ENCODE measurements at regions not wholly inside any gene's neighbourhood (a gene's known extent, or its start where the extent isn't known, plus 50 kb on each side); places are given as distances from the start of the nearest gene placed in this dataset.

- DNase-seq = peak; percentile 7
These were observed 164.8 kb downstream of the HAPSTR1 start for GRCh38 chr16:9256196-9256595.

GRCh38 chr16:9257843-9258242 is 166.4 kb downstream of the HAPSTR1 start:
- no peak for DNase-seq

- peak; percentile 8 for DNase-seq
These were observed 167.1 kb downstream of the HAPSTR1 start for GRCh38 chr16:9258423-9259051.

- no peak for DNase-seq
These were observed 168.6 kb downstream of the HAPSTR1 start for GRCh38 chr16:9259914-9260608.

- no peak for DNase-seq
These were observed 169.2 kb downstream of the HAPSTR1 start for GRCh38 chr16:9260666-9261065.

- DNase-seq = no peak
These were observed 169.9 kb downstream of the HAPSTR1 start for GRCh38 chr16:9261376-9261775.

- DNase-seq = no peak
These were observed 171.7 kb downstream of the HAPSTR1 start for GRCh38 chr16:9262941-9263715.

GRCh38 chr16:9264067-9264466 is 172.6 kb downstream of the HAPSTR1 start:
- no peak for DNase-seq

- DNase-seq = no peak
These were observed 177.0 kb downstream of the HAPSTR1 start for GRCh38 chr16:9268446-9268845.

GRCh38 chr16:9270424-9270823 is 179.0 kb downstream of the HAPSTR1 start:
- no peak for DNase-seq

GRCh38 chr16:9270941-9271340 is 179.5 kb downstream of the HAPSTR1 start:
- DNase-seq = no peak

GRCh38 chr16:9271841-9272240 is 180.4 kb downstream of the HAPSTR1 start:
- DNase-seq = no peak

GRCh38 chr16:9275377-9275776 is 183.9 kb downstream of the HAPSTR1 start:
- no peak for DNase-seq

- DNase-seq = no peak
These were observed 184.4 kb downstream of the HAPSTR1 start for GRCh38 chr16:9275816-9276354.

- DNase-seq = no peak
These were observed 188.0 kb downstream of the HAPSTR1 start for GRCh38 chr16:9279291-9280068.

- DNase-seq = no peak
These were observed 188.6 kb downstream of the HAPSTR1 start for GRCh38 chr16:9280069-9280466.

GRCh38 chr16:9286930-9287329 is 195.5 kb downstream of the HAPSTR1 start:
- DNase-seq = no peak

GRCh38 chr16:9296271-9296590 is 204.8 kb downstream of the HAPSTR1 start:
- no peak for DNase-seq

GRCh38 chr16:9297437-9298113 is 206.1 kb downstream of the HAPSTR1 start:
- no peak for DNase-seq

- DNase-seq = no peak
These were observed 208.8 kb downstream of the HAPSTR1 start for GRCh38 chr16:9300252-9300651.

GRCh38 chr16:9302072-9302471 is 210.6 kb downstream of the HAPSTR1 start:
- DNase-seq = no peak

GRCh38 chr16:9306753-9307152 is 215.3 kb downstream of the HAPSTR1 start:
- DNase-seq = no peak

Measured in NCI-H2171 treated with DMSO at 0.1 percent for 48 hours (cell line).